GM23338 (cell line): ENCODE measurements at regions not wholly inside any gene's neighbourhood (a gene's known extent, or its start where the extent isn't known, plus 50 kb on each side); places are given as distances from the start of the nearest gene placed in this dataset.

Source experiments
- CREB1 ChIP-seq: fragments of 250-450 bp; sonication (Bioruptor Pico); IDR thresholded peaks from 2 replicates; pipeline ENCODE4 v1.5.0; 2020; ENCODE audit warnings: low read depth, mild to moderate bottlenecking, moderate library complexity
- EZH2 ChIP-seq: fragments of 200-600 bp; sonication (generic); IDR thresholded peaks from one replicate; pipeline ENCODE4 v1.8.0; 2017; ENCODE audit warnings: antibody characterized with exemption, mild to moderate bottlenecking, low read depth; ENCODE audit not compliant: unreplicated experiment
- EZH2phosphoT487 ChIP-seq: fragments of 200-600 bp; sonication (generic); IDR thresholded peaks from one replicate; pipeline ENCODE4 v1.8.1; 2018; ENCODE audit warnings: antibody characterized with exemption; ENCODE audit not compliant: unreplicated experiment
- JUNB ChIP-seq: IDR thresholded peaks from one replicate; pipeline ENCODE4 v1.6.1; 2016; ENCODE audit warnings: antibody characterized with exemption; ENCODE audit not compliant: unreplicated experiment
- POLR2AphosphoS5 ChIP-seq: IDR thresholded peaks from 2 replicates; pipeline ENCODE4 v1.6.1; 2016; ENCODE audit warnings: antibody characterized with exemption, low read depth
- ZNF114 ChIP-seq: fragments of 250-450 bp; sonication (Bioruptor Pico); IDR thresholded peaks from 2 replicates; pipeline ENCODE4 v1.5.0; 2020; ENCODE audit warnings: mild to moderate bottlenecking, moderate library complexity
- TF ChIP-seq, protein P1 (sequence below), 2 experiments: fragments of 200-600 bp in 1 of 2; sonication (generic) in 1 of 2; conservative IDR thresholded peaks; 2 replicates each; pipeline versions ENCODE4 v1.5.1 to v1.6.1; 2016 to 2017; ENCODE audit warnings: antibody characterized with exemption in 2 of 2, low read depth in 2 of 2, mild to moderate bottlenecking in 2 of 2, moderate library complexity in 1 of 2
- TF ChIP-seq, protein P2 (sequence below): IDR thresholded peaks from one replicate; pipeline ENCODE4 v1.6.1; 2018; ENCODE audit warnings: antibody characterized with exemption; ENCODE audit not compliant: unreplicated experiment

DNA sequence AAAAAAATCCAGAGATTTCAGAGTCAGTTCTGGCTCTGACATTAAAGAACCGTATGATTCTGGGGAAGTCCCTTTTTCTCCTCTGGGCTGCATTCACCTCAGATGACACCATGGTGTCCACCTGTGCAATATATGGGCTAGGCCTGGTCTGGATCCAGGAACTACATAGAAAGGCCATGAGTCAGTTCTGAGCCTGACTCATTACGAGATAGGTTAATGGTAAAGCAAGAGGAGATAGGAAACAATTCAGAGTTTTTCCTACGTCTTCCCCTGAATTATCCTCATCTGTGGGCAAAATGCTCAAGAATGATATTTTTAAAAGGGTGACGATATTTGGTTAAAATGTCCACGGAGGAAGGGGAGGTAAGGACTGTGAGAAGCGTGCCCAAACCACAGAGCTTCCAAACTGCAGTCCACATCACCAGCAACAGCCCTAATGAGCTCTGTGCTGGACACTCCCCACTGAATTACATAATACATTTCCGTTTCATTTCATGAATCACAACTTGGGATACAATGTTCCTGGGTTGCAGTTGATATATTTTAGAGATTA is 180.1 kb upstream of the OSR1 start:
- TF ChIP-seq, protein P1, sequence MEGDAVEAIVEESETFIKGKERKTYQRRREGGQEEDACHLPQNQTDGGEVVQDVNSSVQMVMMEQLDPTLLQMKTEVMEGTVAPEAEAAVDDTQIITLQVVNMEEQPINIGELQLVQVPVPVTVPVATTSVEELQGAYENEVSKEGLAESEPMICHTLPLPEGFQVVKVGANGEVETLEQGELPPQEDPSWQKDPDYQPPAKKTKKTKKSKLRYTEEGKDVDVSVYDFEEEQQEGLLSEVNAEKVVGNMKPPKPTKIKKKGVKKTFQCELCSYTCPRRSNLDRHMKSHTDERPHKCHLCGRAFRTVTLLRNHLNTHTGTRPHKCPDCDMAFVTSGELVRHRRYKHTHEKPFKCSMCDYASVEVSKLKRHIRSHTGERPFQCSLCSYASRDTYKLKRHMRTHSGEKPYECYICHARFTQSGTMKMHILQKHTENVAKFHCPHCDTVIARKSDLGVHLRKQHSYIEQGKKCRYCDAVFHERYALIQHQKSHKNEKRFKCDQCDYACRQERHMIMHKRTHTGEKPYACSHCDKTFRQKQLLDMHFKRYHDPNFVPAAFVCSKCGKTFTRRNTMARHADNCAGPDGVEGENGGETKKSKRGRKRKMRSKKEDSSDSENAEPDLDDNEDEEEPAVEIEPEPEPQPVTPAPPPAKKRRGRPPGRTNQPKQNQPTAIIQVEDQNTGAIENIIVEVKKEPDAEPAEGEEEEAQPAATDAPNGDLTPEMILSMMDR (conservative IDR thresholded peaks at IDR 0.05; ENCODE audit: low read depth in 2 of 2): no peak
- TF ChIP-seq POLR2AphosphoS5 (no peak), EZH2 (no peak), EZH2phosphoT487 (no peak), CREB1 (CRISPR knock-in tag) (no peak), JUNB (no peak), ZNF114 (CRISPR knock-in tag) (no peak)
- TF ChIP-seq, protein P2, sequence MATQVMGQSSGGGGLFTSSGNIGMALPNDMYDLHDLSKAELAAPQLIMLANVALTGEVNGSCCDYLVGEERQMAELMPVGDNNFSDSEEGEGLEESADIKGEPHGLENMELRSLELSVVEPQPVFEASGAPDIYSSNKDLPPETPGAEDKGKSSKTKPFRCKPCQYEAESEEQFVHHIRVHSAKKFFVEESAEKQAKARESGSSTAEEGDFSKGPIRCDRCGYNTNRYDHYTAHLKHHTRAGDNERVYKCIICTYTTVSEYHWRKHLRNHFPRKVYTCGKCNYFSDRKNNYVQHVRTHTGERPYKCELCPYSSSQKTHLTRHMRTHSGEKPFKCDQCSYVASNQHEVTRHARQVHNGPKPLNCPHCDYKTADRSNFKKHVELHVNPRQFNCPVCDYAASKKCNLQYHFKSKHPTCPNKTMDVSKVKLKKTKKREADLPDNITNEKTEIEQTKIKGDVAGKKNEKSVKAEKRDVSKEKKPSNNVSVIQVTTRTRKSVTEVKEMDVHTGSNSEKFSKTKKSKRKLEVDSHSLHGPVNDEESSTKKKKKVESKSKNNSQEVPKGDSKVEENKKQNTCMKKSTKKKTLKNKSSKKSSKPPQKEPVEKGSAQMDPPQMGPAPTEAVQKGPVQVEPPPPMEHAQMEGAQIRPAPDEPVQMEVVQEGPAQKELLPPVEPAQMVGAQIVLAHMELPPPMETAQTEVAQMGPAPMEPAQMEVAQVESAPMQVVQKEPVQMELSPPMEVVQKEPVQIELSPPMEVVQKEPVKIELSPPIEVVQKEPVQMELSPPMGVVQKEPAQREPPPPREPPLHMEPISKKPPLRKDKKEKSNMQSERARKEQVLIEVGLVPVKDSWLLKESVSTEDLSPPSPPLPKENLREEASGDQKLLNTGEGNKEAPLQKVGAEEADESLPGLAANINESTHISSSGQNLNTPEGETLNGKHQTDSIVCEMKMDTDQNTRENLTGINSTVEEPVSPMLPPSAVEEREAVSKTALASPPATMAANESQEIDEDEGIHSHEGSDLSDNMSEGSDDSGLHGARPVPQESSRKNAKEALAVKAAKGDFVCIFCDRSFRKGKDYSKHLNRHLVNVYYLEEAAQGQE: no peak
